HEK293T (cell line): ENCODE measurements at regions not wholly inside any gene's neighbourhood (a gene's known extent, or its start where the extent isn't known, plus 50 kb on each side); places are given as distances from the start of the nearest gene placed in this dataset.

ENCODE experiments used
- ARNT ChIP-seq: fragments of 450-650 bp; IDR thresholded peaks from 2 replicates; pipeline ENCODE4 v1.6.1; 2017; ENCODE audit warnings: mild to moderate bottlenecking
- BHLHE40 ChIP-seq: fragments of 450-650 bp; IDR thresholded peaks from 2 replicates; pipeline ENCODE4 v1.6.1; 2016; ENCODE audit warnings: mild to moderate bottlenecking, moderate library complexity, borderline replicate concordance
- CTBP1 ChIP-seq: fragments of 450-650 bp; IDR thresholded peaks from 2 replicates; pipeline ENCODE4 v1.6.1; 2016; ENCODE audit warnings: borderline replicate concordance
- ELF4 ChIP-seq: fragments of 450-650 bp; IDR thresholded peaks from 2 replicates; pipeline ENCODE4 v1.6.1; 2017; ENCODE audit warnings: antibody characterized with exemption
- FOXA1 ChIP-seq: fragments of 450-650 bp; IDR thresholded peaks from 2 replicates; pipeline ENCODE4 v1.6.1; 2016; ENCODE audit warnings: mild to moderate bottlenecking
- FOXK2 ChIP-seq: fragments of 450-650 bp; IDR thresholded peaks from 2 replicates; pipeline ENCODE4 v1.6.1; 2016; ENCODE audit warnings: mild to moderate bottlenecking
- FOXM1 ChIP-seq: fragments of 450-650 bp; IDR thresholded peaks from 2 replicates; pipeline ENCODE4 v1.6.1; 2017; ENCODE audit warnings: mild to moderate bottlenecking, borderline replicate concordance
- HDGF ChIP-seq: fragments of 450-650 bp; IDR thresholded peaks from 2 replicates; pipeline ENCODE4 v1.6.1; 2017; ENCODE audit warnings: antibody characterized with exemption, borderline replicate concordance
- NFRKB ChIP-seq: fragments of 450-650 bp; IDR thresholded peaks from 2 replicates; pipeline ENCODE4 v1.6.1; 2016; ENCODE audit warnings: mild to moderate bottlenecking, moderate library complexity
- SP1 ChIP-seq: fragments of 450-650 bp; IDR thresholded peaks from 2 replicates; pipeline ENCODE4 v1.6.1; 2017
- SUZ12 ChIP-seq: fragments of 450-650 bp; IDR thresholded peaks from 2 replicates; pipeline ENCODE4 v1.6.1; 2016; ENCODE audit warnings: mild to moderate bottlenecking
- TARDBP ChIP-seq: fragments of 450-650 bp; IDR thresholded peaks from 2 replicates; pipeline ENCODE4 v1.6.1; 2016

- no peak for TF ChIP-seq ELF4
- TF ChIP-seq FOXM1: no peak
- TF ChIP-seq SP1: no peak
- TF ChIP-seq ARNT: no peak
- no peak for TF ChIP-seq NFRKB
- TF ChIP-seq TARDBP: no peak
- no peak for TF ChIP-seq FOXA1
- no peak for TF ChIP-seq BHLHE40
- no peak for TF ChIP-seq FOXK2
- no peak for TF ChIP-seq HDGF
- TF ChIP-seq SUZ12: no peak
- no peak for TF ChIP-seq CTBP1
These were observed 742.5 kb downstream of the ETS1 start for GRCh38 chr11:127844876-127845275.
